HG02970 (cell line): ENCODE measurements at regions not wholly inside any gene's neighbourhood (a gene's known extent, or its start where the extent isn't known, plus 50 kb on each side); places are given as distances from the start of the nearest gene placed in this dataset.

Experiments
- ATAC-seq: cut with Tn5 transposase; IDR thresholded peaks from one replicate; pipeline ENCODE4 v1.9.1; 2021; ENCODE audit warnings: mild to moderate bottlenecking, moderate library complexity, moderate number of reproducible peaks; ENCODE audit not compliant: unreplicated experiment, low FRiP score

GRCh38 chr20:11853359-11853758 lies 64.3 kb upstream of the BTBD3 start:
- no peak for ATAC-seq

- no peak for ATAC-seq
Observed at GRCh38 chr20:11861479-11861878, 56.2 kb upstream of the BTBD3 start.

- ATAC-seq: no peak
Observed at GRCh38 chr20:11867291-11867919, 50.3 kb upstream of the BTBD3 start.
